HG03280 (cell line): ENCODE measurements at regions not wholly inside any gene's neighbourhood (a gene's known extent, or its start where the extent isn't known, plus 50 kb on each side); places are given as distances from the start of the nearest gene placed in this dataset.
"Not testable (repeated sequence)": the region's sequence is repeated elsewhere in the genome, so short reads cannot be mapped to it uniquely, and the experiment has no call there.

ENCODE experiments used
- ATAC-seq: cut with Tn5 transposase; IDR thresholded peaks from one replicate; pipeline ENCODE4 v1.9.1; 2021; ENCODE audit warnings: mild to moderate bottlenecking, moderate library complexity; ENCODE audit not compliant: unreplicated experiment

- no peak for ATAC-seq
These were observed 167.5 kb downstream of the SEPTIN7 start for GRCh38 chr7:35968140-35968940.

DNA sequence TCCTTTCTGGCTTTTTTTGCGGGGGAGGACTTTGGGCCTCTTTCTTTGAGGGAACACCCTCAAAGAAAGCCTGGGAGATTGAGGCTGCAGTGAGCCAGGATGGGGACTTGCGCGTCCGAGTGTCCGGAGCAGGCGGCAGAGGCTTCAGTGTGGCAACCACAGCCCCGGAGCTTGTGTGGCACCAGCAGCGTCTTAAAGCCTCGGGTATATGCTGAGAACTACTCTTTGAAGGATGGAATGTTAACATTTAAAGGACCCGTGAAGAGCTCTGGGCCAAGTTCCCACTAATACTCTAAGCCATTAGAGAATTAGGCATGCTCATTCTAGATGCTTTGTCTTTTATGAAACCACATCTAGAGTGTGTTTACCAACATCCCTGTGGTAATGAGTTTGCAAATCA is 168.2 kb downstream of the SEPTIN7 start:
- ATAC-seq = no peak

GRCh38 chr7:35970458-35970857 is 169.6 kb downstream of the SEPTIN7 start:
- no peak for ATAC-seq

- no peak for ATAC-seq
These were observed 170.5 kb downstream of the SEPTIN7 start for GRCh38 chr7:35971133-35971891.

GRCh38 chr7:35975851-35976454 is 175.1 kb downstream of the SEPTIN7 start:
- no peak for ATAC-seq

- ATAC-seq = not testable (repeated sequence)
These were observed 174.0 kb upstream of the EEPD1 start for GRCh38 chr7:35978816-35979640.

DNA sequence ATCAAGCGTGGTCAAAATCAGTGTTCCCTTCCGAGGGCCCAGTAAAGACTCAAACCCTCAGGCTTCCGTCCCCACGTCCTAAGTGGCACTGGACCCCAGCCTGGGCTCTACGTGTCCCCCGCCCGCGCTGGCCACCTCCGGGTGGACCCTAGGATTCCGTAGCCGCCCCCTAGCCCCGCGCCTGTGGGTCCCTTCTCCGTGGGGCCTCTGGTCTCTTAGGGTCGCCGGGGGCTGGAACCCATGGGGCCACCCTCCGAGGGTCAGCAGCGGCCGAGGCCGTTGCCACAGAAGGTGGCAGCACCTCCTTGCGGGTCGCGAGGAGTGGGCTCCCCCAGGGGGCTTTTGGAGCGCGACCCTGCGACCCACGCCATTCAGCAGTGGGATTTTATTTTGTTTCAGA is 170.5 kb upstream of the EEPD1 start:
- no peak for ATAC-seq

DNA sequence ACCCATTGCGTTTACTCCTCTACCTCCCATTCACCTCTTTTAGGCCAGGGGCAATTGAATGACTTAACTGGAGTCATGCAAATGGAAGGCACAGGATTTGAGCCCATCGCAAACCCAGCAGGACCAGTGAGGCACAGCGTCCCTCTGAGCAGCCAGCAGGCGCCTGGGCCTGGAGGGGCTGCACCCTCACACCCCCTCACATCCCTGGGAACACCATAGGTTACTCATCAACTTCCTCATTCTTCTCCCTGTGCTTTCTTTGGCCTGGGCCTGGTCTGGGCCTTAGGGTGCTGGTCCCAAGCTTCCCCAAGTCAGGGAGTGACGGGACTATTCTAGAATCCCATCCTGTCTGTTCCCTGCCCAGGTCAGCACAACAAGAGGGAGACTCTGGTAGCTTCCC is 169.4 kb upstream of the EEPD1 start:
- ATAC-seq = no peak

- peak; percentile 97 for ATAC-seq
These were observed 167.8 kb upstream of the EEPD1 start for GRCh38 chr7:35985126-35985754.

- ATAC-seq = no peak
These were observed 166.0 kb upstream of the EEPD1 start for GRCh38 chr7:35987016-35987415.

DNA sequence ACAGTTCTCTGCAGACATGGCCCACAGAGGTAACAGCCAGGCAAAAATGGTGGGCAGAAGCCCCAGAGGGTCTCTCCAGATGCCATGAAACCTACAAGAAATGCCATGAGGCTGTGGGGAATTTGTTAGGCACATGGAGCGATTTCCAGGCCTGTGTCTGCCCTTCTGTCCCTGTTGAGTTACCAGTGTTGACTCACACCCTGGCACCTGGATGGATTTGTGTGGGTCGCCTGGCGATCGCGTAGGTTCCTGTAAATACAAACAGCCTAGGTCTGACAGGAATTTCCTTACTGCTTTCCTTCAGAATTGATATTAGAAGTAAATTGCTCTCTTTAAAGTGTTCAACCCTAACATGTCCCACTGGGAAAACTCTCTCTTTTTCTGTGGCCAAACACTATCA is 164.9 kb upstream of the EEPD1 start:
- ATAC-seq = no peak

- no peak for ATAC-seq
These were observed 164.2 kb upstream of the EEPD1 start for GRCh38 chr7:35988818-35989217.

- ATAC-seq = no peak
These were observed 161.4 kb upstream of the EEPD1 start for GRCh38 chr7:35991511-35992232.

DNA sequence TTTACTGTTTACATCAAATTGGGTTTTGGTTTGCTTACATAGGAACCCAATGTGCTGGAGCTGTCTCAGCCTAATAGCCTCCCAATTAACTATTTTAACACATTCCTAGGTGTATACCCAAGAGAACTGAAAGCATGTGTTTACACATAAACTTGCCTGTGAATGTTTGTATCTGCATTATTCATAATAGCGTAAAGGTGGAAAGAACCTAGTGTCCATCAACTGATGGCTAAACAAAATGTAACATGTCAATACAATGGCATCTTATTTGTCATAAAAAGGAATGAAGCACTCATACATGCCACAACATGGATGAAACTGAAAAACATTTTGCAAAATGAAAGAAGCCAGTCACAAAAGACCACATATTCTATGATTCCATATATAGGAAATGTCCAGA is 160.6 kb upstream of the EEPD1 start:
- no peak for ATAC-seq

DNA sequence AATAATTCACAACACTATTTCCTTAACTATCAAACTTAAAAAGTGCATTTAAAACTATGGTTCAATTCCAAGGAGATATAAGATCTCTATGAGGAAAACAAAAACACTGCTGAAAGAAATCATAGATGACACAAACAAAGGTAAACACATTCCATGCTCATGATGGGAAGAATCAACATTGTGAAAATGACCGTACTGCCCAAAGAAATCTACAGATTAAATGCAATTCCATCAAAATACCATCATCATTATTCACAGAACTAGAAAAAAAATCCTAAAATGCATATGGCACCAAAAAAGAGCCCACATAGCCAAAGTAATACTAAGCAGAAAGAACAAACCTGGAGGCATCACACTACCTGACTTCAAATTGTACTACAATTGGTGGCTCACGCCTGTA is 159.9 kb upstream of the EEPD1 start:
- no peak for ATAC-seq

GRCh38 chr7:35993676-35994606 is 159.1 kb upstream of the EEPD1 start:
- ATAC-seq = no peak

- ATAC-seq = no peak
These were observed 157.7 kb upstream of the EEPD1 start for GRCh38 chr7:35995334-35995733.

DNA sequence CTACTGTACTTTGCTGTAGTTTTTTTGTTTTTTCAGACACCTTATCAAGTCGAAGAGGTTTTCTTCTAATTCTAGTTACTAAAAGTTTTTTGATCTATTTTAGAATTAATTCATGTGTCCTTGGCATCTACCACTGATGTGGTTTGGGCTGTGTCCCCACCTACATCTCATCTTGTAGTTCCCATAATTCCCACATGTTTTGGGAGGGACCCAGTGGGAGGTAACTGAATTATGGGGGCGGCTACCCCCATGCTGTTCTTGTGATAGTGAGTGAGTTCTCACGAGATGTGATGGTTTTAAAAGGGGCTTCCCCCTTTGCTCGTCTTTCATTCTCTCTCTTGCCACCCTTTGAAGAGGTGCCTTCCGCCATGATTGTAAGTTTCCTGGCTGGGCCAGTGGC is 154.6 kb upstream of the EEPD1 start:
- no peak for ATAC-seq

- ATAC-seq = no peak
These were observed 151.5 kb upstream of the EEPD1 start for GRCh38 chr7:36001546-36001945.
